ENCODE measurements at regions not wholly inside any gene's neighbourhood (a gene's known extent, or its start where the extent isn't known, plus 50 kb on each side); places are given as distances from the start of the nearest gene placed in this dataset.

DNA sequence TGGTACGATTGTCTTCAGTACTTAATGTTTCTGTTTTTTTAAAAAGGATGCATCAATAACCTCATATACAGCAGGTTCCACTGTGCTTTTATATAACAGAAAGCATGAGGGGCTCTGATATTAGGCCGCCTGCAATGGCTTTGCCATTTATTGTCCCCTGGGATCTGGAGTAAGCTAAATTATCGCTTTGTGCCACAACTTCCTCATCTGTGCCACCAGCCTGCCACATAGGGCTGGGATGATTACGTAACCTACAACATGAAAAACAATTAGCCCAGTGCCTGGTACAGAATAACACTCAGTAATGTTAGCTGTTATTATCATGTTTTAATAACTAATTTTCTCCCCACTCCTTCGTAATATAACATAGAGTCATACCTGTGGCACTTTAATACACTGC lies 65.5 kb upstream of the TRIM2 start:
- TF ChIP-seq, protein P1, sequence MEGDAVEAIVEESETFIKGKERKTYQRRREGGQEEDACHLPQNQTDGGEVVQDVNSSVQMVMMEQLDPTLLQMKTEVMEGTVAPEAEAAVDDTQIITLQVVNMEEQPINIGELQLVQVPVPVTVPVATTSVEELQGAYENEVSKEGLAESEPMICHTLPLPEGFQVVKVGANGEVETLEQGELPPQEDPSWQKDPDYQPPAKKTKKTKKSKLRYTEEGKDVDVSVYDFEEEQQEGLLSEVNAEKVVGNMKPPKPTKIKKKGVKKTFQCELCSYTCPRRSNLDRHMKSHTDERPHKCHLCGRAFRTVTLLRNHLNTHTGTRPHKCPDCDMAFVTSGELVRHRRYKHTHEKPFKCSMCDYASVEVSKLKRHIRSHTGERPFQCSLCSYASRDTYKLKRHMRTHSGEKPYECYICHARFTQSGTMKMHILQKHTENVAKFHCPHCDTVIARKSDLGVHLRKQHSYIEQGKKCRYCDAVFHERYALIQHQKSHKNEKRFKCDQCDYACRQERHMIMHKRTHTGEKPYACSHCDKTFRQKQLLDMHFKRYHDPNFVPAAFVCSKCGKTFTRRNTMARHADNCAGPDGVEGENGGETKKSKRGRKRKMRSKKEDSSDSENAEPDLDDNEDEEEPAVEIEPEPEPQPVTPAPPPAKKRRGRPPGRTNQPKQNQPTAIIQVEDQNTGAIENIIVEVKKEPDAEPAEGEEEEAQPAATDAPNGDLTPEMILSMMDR (conservative IDR thresholded peaks at IDR 0.05): no peak
- TF ChIP-seq ZFX (IDR thresholded peaks at IDR 0.05): no peak
